BE2C (cell line): ENCODE measurements at regions not wholly inside any gene's neighbourhood (a gene's known extent, or its start where the extent isn't known, plus 50 kb on each side); places are given as distances from the start of the nearest gene placed in this dataset.

Experiments used
- DNase-seq: peaks from one replicate; pipeline ENCODE4 v3.0.0-alpha.2; 2020
- H3K27me3 ChIP-seq: fragments of 250-450 bp; sonication (Bioruptor Pico); 2 replicates; pipeline ENCODE4 v1.5.1; 2020; ENCODE audit warnings: mild to moderate bottlenecking
- H3K36me3 ChIP-seq: fragments of 250-450 bp; sonication (Bioruptor Pico); 2 replicates; pipeline ENCODE4 v1.5.1; 2020; ENCODE audit warnings: mild to moderate bottlenecking
- H3K4me1 ChIP-seq: fragments of 250-450 bp; sonication (Bioruptor Pico); 2 replicates; pipeline ENCODE4 v1.5.1; 2020
- H3K4me3 ChIP-seq: 2 replicates; pipeline ENCODE4 v1.5.1; 2011; ENCODE audit warnings: low read depth, low read length
- H3K9me3 ChIP-seq: fragments of 250-450 bp; sonication (Bioruptor Pico); 2 replicates; pipeline ENCODE4 v1.5.1; 2020
- CTCF ChIP-seq: IDR thresholded peaks from 2 replicates; pipeline ENCODE4 v1.5.1; 2012; ENCODE audit warnings: mild to moderate bottlenecking, low read depth, low read length

DNA sequence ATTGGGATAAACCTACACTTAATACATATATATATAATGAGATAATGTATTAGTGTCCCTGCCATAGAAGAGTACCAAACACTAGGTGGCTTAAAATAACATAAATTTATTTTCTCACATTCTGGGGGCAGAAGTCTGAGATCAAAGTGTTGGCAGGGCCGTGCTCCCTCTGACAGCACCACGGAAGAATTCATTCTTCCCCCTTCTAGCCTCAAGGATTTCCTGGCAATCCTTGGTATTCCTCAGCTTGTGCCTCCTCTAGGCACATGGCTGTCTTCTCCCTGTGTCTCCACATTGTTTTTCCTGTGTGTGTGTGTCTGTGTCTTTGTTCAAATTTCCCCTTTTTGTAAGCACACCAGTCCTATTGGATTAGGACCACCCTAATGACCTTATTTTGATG is 115.2 kb upstream of the AGBL1 start:
- H3K36me3 ChIP-seq: no peaks in the 10 kb centered on the region
- H3K9me3 ChIP-seq: no peaks in the 10 kb centered on the region
- no peak overlapping the region for H3K4me3 ChIP-seq
- H3K4me1 ChIP-seq: no peaks in the 10 kb centered on the region
- peaks cover under 1% of the 10 kb centered on the region; the same call in 1 of the 2 replicates for H3K27me3 ChIP-seq
- no peak for DNase-seq
- TF ChIP-seq CTCF: no peak

GRCh38 chr15:85967553-85967952 is 112.1 kb upstream of the AGBL1 start:
- no peak for TF ChIP-seq CTCF
- no peak for DNase-seq
- H3K36me3 ChIP-seq: no peaks in the 10 kb centered on the region
- H3K4me1 ChIP-seq: no peaks in the 10 kb centered on the region
- no peaks in the 10 kb centered on the region for H3K9me3 ChIP-seq
- H3K4me3 ChIP-seq: no peak overlapping the region
- no peaks in the 10 kb centered on the region; the same call in 1 of the 2 replicates for H3K27me3 ChIP-seq

DNA sequence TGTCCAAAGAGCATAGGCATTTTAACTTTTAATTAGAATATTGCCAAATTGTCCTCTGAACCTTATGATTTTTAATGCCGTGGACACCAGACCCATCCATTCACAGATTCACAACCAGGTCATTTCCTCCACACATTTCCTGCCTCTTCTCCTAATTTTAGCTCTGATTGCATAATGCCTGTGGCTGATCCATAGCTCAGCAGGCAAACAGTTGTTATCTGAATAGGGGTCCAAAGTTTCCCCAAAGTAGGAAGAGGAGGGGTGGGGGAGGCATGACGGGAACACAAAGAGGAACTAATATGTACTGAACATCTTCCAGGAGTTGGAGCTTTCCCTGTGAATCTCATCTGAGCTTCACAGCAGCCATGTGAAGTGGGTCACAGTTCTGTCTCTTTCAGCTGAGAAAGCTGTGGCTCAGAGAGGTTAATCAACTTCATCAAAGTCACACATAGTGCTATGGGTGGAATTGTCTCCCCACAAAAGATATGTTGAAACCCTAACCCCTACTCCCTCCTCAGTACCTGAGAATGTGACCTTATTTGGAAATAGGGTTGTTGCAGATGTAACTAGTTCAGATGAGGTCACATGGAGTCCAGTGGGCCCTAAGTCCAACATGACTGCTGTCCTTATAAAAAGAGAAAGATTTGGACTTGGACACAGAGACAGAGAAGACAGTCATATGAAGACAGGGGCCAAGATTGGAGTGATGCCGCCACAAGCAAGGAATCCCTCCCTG is 106.7 kb upstream of the AGBL1 start:
- DNase-seq: no peak
- Histone ChIP-seq H3K36me3 (no peaks in the 10 kb centered on the region), H3K27me3 (no peaks in the 10 kb centered on the region), H3K9me3 (no peaks in the 10 kb centered on the region), H3K4me3 (no peak overlapping the region), H3K4me1 (no peaks in the 10 kb centered on the region)
- TF ChIP-seq CTCF: no peak

DNA sequence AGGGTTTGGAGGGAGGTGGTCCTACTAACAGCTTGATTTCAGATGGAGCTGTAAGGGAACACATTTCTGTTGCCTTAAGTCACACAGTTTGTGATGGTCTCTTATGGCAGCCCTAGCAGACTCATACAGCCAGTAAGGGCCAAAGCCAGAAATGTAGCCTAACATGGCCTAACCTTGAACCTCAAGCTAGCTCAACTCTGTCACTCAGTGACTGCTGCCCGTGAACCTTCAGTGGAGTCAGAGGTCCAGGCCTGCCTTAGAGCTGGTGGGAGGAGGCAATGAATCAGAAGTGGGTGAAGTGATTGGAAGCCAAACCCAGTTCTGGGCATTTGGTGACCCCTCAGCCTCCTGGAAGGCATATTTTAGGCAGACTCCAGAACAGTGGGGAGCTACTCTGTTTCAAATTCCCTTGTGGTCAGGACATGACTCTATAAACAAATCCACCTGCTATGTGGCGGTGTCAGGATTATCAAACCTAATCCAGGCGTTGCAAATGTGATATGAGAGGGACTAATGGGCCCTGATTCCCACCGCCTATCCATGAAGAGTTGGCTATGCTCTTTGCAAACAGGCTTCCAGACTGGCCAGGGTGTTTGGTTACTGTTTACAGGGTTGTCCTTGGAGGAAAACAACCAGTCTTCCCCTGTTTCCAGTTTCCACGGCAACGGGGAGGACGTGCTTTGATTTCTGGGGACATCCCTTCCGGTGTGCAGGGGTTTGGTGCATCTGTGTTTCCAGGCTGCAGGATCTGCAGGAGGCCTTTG is 105.9 kb upstream of the AGBL1 start:
- no peaks in the 10 kb centered on the region for H3K4me1 ChIP-seq
- no peaks in the 10 kb centered on the region for H3K9me3 ChIP-seq
- no peaks in the 10 kb centered on the region for H3K27me3 ChIP-seq
- no peak for DNase-seq
- no peaks in the 10 kb centered on the region for H3K36me3 ChIP-seq
- no peak for TF ChIP-seq CTCF
- H3K4me3 ChIP-seq: no peak overlapping the region

DNA sequence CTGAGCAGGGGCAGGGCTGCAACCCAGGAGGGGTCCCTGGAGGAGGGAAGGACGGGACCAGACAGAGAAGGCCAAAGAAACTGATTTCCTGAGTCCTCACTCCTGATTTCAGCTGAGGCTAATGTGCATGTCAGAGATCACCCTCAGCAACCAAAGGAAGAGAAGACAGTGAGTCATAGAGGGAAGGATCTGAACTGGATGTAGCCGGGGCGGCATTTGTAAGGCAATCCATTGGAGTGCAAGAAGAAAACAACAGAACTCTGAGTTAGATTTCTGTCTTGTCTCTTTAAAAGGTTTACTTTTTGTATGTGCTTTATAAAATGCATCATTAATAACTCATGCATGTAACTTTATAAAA is 105.3 kb upstream of the AGBL1 start:
- DNase-seq: no peak
- TF ChIP-seq CTCF: no peak
- no peaks in the 10 kb centered on the region for H3K27me3 ChIP-seq
- H3K36me3 ChIP-seq: no peaks in the 10 kb centered on the region
- no peaks in the 10 kb centered on the region for H3K9me3 ChIP-seq
- no peak overlapping the region for H3K4me3 ChIP-seq
- no peaks in the 10 kb centered on the region for H3K4me1 ChIP-seq

GRCh38 chr15:85974742-85975141 is 104.9 kb upstream of the AGBL1 start:
- no peak for DNase-seq
- Histone ChIP-seq H3K4me3 (no peak overlapping the region), H3K36me3 (no peaks in the 10 kb centered on the region), H3K9me3 (no peaks in the 10 kb centered on the region), H3K27me3 (no peaks in the 10 kb centered on the region), H3K4me1 (no peaks in the 10 kb centered on the region)
- no peak for TF ChIP-seq CTCF
